Thyroid gland (tissue), 4 donors: ENCODE measurements at regions not wholly inside any gene's neighbourhood (a gene's known extent, or its start where the extent isn't known, plus 50 kb on each side); places are given as distances from the start of the nearest gene placed in this dataset.
"Not testable (repeated sequence)": the region's sequence is repeated elsewhere in the genome, so short reads cannot be mapped to it uniquely, and the experiment has no call there.

Source experiments
- CTCF ChIP-seq, 6 experiments: fragments of 200-600 bp in 3 of 6; fragments of 450-650 bp in 3 of 6; sonication (generic) in 3 of 6; IDR thresholded peaks; one replicate each; pipeline ENCODE4 v1.5.1; 2016 to 2019; ENCODE audit warnings: antibody characterized with exemption in 6 of 6, mild to moderate bottlenecking in 2 of 6, inconsistent platforms in 1 of 6, moderate library complexity in 1 of 6
- POLR2A ChIP-seq, 2 donors: fragments of 450-650 bp; IDR thresholded peaks; one replicate each; pipeline ENCODE4 v1.6.1; 2017; ENCODE audit warnings: antibody characterized with exemption in 2 of 2, mild to moderate bottlenecking in 2 of 2, moderate library complexity in 1 of 2

- not testable (repeated sequence) for TF ChIP-seq POLR2A, CTCF (IDR thresholded peaks at IDR 0.05)
Measured at GRCh38 chr15:20269956-20270355, 271.6 kb downstream of the GOLGA6L6 start.
